ENCODE measurements at regions not wholly inside any gene's neighbourhood (a gene's known extent, or its start where the extent isn't known, plus 50 kb on each side); places are given as distances from the start of the nearest gene placed in this dataset.

DNA sequence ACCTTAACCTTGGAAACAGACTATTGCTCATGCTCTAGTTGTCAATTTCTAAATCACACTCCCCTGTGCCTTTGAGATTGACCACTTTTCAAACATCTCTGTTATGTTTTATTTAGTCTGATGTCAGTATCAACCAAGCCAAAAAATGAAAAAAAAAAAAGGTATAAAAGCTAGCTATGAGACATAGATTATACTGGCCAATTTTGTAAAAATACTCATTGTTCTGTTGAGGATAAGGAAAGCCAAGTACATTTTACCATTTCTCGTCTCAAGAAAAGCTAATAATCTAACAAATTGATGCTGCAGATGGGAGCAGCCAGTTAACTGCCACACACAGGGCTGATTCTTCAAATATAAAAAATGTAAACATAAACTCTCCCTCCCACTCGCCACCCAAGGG, 572.6 kb upstream of the KLF12 start:
- no peak for DNase-seq

DNA sequence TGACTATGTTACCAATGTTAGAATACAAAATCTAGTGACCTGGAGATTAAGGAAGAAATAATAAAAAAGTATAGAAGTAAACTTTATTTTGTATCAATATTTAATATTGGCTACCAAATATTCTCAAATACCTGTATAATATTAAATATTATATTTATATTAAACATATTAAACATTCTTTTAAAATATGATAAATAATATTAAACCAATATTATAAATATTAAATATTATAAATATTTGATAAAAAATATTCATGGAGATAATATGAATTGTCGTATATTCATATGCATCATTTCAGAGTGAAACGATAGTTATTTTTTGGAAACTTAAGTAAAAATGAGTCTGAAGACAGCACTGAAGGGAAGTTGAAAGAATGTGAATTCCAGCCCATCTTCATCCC, 571.2 kb upstream of the KLF12 start:
- DNase-seq = no peak

DNA sequence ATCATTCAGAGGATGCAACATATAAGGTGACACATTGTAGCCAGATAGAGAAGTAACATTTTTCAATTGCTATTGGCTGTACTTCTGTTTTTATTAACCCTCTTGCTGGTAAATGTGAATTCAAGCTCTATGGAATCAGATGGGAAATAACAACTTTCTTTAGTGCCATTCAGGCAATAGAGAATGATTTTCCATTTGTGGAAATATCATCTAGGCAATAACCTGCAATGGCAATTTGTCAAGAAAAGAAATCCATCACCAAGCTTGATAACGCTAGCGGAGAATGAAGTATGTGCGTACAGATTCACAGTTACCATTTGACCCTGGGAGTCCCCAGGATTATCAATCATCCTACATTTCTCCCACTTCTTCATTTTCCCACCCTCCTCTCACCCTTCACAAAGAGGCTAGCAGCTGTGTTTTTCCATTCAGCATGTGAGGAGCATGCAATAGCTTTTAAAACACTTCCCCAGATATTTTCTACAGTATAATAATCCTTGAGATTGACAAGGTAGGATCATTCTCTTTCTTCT, 569.7 kb upstream of the KLF12 start:
- DNase-seq = no peak

DNA sequence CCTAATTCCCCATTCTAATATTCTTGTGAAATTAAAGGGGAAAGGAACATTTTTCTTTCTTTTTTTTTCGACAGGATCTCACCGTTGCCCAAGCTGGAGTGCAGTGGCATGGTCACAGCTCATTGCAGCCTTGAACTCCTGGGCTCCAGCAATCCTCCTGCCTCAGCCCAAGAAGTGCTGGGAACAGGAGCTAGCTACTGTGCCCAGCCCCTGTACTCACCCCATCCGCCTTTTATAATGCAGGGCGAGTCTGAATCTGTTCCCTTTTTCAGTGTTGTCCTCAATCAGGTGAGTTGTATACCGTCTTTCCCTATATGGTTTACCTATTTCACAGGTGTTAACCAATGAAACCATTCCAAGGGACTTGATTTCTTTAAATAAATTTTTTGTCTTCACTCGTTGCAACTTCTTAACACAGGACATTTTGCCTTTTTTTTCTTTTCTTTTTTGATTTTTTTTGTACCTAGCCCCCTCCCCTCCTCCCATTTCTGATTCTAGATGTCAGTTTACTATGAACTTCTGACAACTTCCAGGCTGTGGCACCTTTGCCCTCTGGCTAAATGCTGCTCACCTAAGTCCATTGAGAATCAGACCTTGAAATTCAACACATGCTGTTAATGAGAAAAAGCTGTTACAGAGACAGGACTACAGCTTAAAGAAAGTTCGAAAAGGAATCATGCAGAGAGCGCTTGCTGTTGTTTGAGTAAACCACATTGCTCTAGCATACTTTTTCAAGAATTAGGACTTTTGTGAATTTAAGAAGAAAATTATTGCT, 562.1 kb upstream of the KLF12 start:
- no peak for DNase-seq

DNA sequence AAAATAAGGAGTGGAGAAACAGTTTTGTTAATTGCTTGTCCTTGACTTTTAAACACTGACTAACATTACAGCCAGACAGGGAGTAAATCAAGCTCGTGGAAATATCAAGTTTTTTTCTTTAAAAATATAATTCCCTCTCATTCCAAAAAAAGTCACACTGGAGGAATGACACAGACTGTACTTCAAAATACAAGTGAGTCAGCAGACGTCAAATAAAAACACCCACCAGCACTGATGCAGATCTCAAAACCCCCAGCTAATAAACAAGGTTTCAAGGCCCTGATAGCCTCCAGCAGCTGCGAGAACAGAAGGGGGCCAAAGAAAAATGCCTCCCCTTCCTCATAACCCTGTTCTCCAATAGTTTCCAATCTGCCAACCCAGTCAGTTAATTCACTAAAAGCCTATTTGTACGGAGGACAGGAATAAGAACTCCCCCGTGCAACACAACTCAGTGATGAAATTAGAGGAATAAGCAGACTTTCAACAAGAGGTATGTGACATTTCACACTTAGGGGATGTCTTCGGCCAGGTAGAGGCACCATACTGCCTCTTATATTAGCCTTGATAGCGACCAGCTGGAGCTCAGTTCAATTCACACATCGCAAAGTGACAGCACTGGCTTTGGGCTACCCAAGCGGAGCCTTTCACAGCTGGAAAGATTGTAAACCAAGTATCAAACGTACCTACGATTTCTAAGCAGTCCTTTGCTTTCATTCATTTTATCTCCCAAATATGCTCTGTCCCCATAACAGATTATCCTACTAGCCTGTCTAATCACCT, 561.0 kb upstream of the KLF12 start:
- DNase-seq = no peak

DNA sequence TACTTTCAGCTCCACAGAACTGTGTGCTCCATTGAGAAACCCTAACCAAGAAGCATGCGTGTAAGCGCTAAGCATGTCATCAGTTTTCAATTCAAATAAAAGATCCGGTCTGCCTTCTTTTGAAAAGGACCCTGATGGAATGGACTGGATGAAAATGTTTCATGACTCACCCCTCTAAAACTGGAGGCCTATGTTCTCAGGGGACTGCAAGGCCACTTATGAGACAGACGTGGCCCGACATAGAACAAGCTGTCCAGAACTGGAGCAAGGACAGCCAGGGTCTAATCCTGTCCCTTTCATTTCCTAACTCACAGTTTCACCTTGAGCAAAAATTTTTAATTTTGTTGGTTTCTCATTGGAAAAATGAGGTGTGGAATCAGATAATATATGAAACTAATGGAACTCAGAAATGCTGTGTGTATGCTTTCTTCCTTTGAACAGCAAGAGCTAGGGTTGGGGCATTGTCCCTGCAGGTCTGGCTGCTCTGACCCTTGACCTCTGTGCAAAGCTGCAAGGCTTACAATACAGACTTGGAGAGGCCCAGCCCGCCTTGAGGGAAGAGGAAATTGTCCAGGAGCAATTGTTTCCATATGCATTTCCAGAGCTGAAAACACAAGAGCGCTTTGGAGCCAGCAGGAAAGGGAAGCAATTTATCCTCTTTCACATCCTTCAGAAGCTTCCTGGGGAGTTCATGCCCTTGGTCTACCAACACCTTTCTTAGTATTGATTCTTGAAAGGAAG, 553.4 kb upstream of the KLF12 start:
- DNase-seq = no peak

DNA sequence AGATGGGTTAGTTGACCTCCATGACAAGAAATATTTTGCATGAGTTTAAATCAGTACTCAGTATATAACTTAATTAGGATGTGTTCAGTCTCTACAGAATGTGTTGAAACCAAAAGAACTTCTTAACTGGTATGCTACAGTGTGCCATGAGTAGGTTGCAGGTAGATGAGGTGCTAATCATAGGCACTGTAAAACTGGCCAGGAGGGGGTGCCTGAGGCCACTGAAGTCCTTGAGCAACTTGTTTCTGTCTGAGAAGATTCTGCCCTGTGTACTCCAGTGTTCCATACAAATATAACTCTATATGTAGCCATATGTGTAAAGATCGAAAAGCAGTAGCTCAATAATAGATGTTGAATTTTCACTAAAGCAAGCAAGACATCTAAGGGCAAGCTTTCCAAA, 549.2 kb upstream of the KLF12 start:
- DNase-seq = no peak

DNA sequence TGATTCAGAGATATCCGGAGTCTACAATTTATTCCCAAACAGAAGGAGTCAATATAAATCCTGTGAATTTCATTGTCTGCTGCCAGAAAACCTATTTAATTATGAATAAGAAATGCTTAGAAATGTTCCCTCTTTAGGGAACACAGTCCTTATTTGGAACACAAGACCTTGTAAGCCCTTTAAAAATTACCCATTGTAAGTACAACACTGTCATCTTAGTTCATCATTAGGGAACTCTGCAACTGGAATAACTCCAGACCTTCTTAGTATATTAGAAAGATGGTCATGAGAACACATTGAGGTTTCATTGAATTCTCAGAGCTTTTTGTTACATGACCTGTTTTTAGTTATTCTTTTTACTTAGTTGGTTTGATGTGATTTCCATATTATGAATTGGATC, 548.5 kb upstream of the KLF12 start:
- no peak for DNase-seq

DNA sequence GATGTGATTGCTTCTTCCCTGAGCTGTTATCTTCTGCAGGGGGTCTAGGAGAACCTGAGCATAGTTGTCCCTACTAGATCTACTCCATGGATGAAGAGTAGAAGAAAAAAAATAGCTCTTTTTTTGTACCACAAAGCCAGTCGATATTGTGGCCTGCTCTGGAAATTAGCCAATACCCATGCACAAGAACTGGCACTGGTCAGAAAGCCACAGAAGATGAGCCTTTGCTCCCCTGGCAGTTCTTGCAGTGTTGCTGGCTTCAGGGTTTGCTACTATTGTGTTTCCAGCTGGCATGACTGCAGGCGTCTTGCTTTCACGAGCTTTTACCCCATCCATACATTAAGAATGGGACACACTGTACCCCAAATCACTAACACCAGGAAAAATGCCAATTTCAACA, 547.7 kb upstream of the KLF12 start:
- no peak for DNase-seq

DNA sequence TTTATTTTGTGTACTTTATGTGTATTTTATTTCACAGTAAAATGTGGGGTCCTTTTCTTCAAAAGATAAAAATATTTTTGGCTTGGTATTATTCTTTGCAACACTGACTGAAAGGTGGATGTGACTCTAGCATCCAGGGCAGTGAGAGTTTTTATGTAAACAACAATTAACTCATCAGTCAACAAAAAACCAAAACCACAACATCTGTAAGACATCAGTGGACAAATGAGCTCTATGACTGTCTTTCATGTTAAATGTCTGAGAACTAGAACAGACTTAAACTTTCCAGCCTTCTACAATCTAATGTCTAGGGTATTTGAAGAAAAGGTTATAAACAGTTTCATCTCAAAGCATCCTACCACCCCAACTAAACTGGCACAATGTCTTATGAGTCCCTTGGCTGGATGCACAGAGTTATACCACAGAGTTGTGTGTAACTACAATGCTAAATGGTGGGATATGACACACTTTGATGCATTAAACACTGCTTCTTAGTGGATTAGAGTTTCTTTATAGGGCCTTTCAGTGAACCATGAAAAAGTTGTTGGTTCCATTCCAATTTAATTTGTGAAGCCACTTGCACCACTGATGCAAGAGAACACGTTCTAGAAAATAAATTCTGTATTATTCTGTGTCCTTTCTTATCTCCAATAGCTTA, 544.2 kb upstream of the KLF12 start:
- DNase-seq = no peak

DNA sequence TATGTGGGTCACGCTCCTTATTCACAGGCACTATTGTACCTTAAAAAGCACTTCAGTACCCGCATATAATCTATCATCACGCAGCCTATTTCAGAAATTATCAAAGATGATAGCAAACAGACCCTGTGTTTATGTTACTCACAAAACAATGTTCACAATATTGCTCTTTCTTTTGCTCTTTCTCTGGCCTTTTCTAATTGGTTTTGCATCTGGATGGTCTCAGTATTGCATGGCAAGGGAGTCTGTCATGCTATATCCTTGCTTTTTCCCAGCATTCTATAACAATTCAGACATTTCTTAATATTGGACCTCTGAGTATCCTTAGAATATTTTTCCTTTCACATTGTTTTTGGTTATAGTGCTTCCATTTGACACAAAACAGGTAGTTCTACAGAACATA, 541.8 kb upstream of the KLF12 start:
- DNase-seq = no peak

DNA sequence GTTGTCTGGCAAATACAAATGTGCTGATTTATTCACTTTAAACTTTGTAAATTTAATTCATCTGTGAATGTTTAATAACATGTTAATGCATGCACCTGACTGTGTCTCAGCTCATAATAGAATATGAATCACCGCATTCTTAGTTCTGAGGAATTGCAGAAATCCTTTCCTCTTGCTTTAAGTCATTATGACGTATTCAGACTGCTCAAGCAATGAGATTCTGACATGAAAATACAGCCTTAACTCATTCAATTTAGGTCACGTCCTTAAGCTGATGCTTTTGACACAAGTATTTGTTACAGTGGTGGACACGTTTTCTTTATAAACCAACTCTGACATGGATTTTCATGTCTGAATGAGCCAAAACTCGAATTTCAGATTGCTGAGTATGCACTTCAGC, 541.0 kb upstream of the KLF12 start:
- no peak for DNase-seq

DNA sequence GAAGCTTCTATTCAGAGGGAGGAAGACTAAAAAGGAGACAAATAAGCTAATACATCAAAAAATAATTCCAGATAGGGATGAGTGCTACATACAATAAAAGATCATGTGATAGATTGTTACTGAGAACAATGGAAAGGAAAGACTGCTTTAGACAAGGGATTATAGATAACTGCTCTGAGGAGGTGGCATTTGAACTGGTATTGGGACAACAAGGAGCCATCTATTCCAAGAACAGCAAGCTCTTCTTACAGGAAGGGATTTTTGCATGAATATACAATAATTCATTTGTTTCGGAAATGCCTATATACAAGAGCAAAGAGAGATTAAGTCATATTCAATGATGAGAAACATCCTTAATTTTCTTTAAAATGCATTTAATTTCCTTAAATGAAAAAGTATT, 540.5 kb upstream of the KLF12 start:
- no peak for DNase-seq

DNA sequence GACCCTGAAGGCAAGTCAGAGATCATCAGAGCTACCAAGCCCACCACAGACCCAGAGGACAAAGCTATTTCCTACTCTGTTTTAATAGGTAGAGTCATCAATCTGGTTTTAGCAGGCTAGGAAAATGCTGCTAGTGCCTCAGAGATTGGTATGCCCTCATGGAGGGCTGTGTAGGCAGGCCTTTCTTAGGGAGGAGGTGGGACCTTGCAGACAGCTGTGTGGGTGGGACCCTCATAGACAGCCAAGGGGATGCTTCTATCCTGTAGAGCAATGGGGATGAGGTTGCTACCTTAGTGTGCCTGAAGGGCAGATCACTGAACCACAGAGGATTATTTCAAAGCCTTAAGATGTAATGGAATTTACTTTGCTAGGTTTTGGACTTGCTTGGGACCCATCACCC, 534.9 kb upstream of the KLF12 start:
- DNase-seq = no peak

DNA sequence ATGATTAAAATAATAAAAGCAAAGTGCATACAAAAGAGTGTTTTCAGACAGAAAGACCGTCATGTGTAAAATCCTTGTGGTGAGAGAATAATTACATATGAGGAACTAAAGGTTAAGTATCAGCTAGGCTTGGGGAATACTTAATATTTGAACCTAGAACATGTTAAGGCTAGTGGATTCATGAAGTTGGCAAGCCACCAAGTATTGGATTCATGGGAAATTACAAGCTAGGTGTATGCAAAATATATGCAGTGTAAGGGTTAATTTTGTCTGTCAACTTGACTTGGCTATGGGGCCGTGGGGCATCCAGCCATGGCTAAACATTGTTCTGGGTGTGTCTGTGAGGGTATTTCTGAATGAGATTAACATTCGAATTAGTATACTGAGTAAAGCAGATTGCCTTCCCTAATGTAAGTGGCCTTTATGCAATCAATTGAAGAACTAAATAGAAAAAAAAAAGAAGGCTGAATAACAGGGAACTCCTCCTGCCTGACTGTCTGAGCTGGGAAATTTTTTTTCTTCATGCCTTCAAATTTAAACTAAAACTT, 533.5 kb upstream of the KLF12 start:
- DNase-seq = no peak

DNA sequence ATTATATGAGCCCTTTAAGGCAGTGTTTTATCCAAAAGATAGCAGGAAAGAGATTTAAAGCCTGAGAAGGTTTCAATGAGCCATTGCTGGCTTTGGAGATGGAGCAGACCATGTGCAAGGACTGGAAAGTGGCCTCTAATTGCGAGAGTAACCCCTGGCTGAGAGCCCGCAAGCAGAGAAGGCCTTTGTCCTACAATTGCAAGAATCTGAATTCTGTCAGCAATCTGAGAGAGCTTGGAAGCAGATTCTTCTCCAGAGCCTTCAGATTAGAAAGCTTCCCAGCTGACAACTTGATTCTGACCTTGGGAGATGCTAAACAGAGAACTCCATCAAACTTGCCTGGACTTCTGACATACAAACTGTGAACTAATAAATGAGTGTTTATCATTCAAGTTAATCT, 528.7 kb upstream of the KLF12 start:
- DNase-seq = no peak

DNA sequence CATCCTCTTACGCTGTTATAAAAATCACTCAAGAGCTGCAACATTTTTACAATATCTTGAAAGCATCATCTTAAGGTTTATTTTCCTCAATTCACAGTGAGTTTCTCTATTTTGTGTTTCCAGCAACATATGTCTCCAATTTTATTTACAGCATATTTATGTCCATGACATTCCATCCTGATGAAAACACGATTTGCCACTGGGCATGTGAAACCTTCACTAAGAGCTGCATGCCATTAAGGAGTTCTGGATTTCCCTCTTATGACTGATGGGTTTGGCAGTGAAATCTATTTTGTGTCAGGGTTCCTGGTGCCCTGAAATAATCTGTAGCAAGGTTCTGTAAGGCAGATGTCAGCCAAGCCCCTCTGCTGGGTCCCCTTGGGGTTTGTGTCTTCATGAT, 527.6 kb upstream of the KLF12 start:
- DNase-seq = no peak

DNA sequence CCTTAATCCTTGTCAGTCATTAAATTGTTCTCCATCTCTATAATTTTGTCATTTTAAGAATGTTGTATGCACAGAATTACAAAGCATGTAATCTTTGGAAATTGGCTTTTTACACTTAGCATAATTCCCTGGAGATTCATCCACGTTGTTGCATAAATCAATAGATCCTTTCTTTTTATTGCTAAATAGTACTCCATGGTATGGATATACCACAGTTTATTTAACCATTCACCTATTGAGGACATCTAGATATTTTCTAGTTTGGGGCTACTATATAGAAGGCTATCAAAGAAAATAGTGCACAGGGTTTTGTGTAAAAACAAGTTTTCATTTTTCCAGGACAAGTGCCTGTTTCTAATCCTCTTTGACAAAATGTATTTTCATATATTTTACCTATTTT, 523.6 kb upstream of the KLF12 start:
- no peak for DNase-seq

DNA sequence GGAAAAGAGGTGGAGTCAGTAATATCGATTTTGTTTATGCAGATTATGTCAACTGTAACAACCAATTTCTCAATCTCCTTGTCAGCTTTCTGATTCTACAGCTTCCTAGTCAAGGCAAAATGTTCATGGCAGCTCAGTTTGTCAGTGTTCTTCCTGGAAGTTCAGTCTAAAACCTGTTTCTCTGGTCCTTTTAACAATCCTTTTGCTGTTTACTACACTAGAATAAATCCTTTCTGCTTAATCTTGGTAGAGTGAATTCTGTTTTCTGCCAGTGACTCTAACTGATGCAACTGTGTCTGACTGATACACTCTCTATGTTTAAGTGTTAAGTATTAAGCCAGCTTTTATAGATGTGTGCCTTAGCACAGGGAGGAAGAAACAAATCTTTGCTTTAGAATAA, 516.9 kb upstream of the KLF12 start:
- DNase-seq = no peak

DNA sequence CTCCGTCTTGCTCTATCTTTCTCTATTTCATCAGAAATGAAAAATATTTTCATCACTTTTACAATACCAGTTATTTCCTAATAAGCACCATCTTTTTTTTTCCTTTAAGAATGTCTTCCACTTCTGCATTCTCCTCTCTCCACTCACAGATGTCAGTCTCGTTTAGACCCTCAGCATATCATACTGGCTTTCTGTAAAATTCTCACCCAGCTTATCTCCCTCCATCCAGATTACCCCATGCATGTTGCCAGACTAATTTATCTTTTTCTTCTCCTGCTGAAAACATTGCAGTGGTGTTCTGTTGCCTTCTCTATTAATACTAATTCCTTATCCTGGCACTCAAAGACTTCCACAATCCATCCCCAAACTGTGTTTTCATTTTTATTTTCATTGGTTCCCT, 513.8 kb upstream of the KLF12 start:
- DNase-seq = no peak

DNA sequence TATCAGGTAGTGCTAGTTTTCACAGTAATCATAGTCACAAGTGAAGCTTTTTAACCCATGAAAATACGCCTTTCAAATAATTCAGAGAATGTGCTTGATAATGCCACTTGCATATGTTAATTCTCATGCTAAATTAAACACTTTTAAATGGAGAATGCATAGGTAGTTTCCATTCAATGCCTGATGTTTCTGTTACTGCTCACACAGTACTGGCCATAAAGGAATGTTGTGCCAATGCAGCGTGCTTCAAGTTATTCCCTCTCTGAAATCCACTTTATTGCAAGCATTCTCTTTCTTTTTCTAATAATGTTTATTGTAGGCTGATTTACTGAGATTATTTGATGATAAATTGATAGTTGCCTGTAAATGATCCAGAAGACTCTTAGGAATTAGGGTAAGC, 513.0 kb upstream of the KLF12 start:
- DNase-seq = no peak

DNA sequence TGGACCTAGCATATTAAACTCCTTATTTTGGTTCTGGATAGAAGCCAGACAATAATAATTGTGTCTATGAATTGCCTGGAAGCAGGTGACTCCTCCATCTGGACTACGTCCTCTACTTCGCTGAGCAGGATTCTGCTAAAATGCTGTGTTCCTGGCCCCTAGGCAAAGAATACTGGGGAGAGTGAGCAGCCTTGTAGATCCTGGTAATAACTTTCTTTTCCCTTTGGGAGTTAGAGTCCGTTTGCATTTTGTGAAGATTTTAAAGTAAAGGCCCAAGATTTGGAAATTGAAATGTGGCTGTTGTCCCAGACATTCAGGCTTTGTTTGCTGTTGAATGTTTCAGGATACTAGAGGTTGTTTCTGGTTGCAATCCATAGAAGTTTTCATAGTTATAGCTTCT, 511.9 kb upstream of the KLF12 start:
- no peak for DNase-seq

DNA sequence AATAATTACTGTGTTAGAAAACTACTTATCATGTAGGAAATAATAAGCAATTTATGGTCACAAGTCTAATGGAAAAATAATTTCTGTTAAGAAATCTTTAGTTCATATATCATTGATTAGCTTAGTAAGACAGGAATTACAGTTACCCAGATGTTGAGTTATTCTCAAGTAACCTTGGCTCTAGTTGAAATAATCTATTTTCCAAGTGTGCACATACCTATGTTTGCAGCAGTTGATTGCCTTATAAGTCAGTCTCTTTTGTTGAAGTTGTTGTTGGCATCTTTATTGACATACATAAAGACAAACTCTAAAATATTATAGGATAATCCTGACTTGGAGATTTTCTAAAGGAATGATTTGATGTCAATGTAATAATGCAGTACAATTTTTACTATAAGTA, 511.4 kb upstream of the KLF12 start:
- DNase-seq = no peak
